HEK293T (cell line): ENCODE measurements at regions not wholly inside any gene's neighbourhood (a gene's known extent, or its start where the extent isn't known, plus 50 kb on each side); places are given as distances from the start of the nearest gene placed in this dataset.

Source experiments
- ARNT ChIP-seq: fragments of 450-650 bp; IDR thresholded peaks from 2 replicates; pipeline ENCODE4 v1.6.1; 2017; ENCODE audit warnings: mild to moderate bottlenecking
- BHLHE40 ChIP-seq: fragments of 450-650 bp; IDR thresholded peaks from 2 replicates; pipeline ENCODE4 v1.6.1; 2016; ENCODE audit warnings: mild to moderate bottlenecking, moderate library complexity, borderline replicate concordance
- FOXA1 ChIP-seq: fragments of 450-650 bp; IDR thresholded peaks from 2 replicates; pipeline ENCODE4 v1.6.1; 2016; ENCODE audit warnings: mild to moderate bottlenecking
- FOXK2 ChIP-seq: fragments of 450-650 bp; IDR thresholded peaks from 2 replicates; pipeline ENCODE4 v1.6.1; 2016; ENCODE audit warnings: mild to moderate bottlenecking
- SP1 ChIP-seq: fragments of 450-650 bp; IDR thresholded peaks from 2 replicates; pipeline ENCODE4 v1.6.1; 2017
- SUZ12 ChIP-seq: fragments of 450-650 bp; IDR thresholded peaks from 2 replicates; pipeline ENCODE4 v1.6.1; 2016; ENCODE audit warnings: mild to moderate bottlenecking
- TARDBP ChIP-seq: fragments of 450-650 bp; IDR thresholded peaks from 2 replicates; pipeline ENCODE4 v1.6.1; 2016
- TF ChIP-seq, protein P1 (sequence below): fragments of 450-650 bp; IDR thresholded peaks from 2 replicates; pipeline ENCODE4 v1.6.1; 2016

DNA sequence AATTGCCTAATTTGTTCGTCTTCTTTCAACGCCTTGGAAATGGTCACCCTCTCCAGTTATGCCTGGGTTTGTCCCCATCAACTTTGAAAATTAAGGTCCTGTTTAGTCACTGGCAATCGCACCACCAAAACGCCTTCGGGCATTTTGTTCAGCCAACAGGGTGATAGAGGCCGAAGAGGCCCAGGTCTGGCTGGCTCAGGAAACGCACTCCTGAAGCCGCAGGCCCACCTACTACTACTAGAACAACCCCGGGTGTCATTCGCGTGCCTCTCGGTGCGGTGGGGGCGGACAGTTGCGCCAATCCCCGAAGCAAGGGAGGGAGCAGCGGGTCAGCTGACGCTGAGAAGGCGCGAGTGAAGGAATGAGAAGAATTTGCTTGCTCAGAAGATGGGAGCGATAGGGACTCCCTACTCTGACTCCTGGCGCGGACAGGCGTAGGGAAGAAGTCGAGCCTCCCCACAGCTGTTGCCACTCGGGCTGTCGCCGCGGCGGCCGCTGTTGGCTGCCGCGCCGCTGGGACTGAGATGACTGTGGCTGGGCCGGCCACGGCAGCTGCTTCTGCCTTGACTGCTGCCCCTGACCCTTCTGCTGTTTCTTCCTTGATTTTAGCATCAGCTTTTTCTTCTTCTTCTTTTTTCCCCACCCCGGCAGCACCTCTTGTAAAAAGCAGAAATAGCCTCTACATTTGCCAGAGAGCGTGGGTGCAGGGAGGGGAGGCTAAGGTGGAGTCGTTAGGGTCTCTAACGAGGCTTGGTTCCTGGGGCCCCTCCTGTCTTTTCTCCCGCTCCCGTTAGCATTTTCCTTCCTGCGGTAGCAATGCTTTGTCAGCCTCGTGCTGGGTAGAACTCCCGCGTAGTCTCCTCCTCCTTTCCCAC is 387.6 kb downstream of the FIGN start:
- TF ChIP-seq FOXK2 (no peak), ARNT (no peak), SUZ12 (no peak), FOXA1 (no peak), TARDBP (no peak), BHLHE40 (no peak), SP1 (no peak)
- TF ChIP-seq, protein P1, sequence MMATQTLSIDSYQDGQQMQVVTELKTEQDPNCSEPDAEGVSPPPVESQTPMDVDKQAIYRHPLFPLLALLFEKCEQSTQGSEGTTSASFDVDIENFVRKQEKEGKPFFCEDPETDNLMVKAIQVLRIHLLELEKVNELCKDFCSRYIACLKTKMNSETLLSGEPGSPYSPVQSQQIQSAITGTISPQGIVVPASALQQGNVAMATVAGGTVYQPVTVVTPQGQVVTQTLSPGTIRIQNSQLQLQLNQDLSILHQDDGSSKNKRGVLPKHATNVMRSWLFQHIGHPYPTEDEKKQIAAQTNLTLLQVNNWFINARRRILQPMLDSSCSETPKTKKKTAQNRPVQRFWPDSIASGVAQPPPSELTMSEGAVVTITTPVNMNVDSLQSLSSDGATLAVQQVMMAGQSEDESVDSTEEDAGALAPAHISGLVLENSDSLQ = no peak
